NT2/D1 (cell line): ENCODE measurements at regions not wholly inside any gene's neighbourhood (a gene's known extent, or its start where the extent isn't known, plus 50 kb on each side); places are given as distances from the start of the nearest gene placed in this dataset.

ENCODE experiments used
- YY1 ChIP-seq: IDR thresholded peaks from 2 replicates; pipeline ENCODE4 v1.6.1; 2011; ENCODE audit not compliant: insufficient read length, insufficient read depth
- ZNF274 ChIP-seq: IDR thresholded peaks from 2 replicates; pipeline ENCODE4 v1.6.1; 2011; ENCODE audit warnings: mild to moderate bottlenecking, low read depth, low read length

DNA sequence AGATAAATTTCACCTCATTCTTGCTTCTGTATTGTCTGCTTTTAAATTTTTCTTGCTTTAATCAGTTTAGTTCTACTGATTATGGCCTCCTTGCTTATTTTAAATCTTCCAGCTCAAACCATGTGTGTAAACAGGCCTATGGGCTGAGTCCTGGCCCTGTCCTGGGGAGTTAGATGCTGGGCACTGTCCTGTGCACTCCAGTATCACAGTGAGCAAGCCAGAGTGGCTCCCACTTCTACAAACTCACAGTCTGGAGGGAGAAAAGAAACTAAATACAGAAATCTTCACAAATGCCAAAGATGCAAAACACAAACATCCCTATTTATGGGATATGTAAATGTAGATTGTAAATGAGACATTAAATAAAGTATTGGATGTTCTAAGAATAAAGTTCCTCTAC is 101.1 kb upstream of the POGK start:
- no peak for TF ChIP-seq YY1
- no peak for TF ChIP-seq ZNF274
